Activated T-cell treated with anti-CD3 and anti-CD28 coated beads, Interleukin-2, amount 50 U/mL, for 24 hours (primary cell): ENCODE measurements at regions not wholly inside any gene's neighbourhood (a gene's known extent, or its start where the extent isn't known, plus 50 kb on each side); places are given as distances from the start of the nearest gene placed in this dataset.

Experiments
- DNase-seq: peaks from one replicate; pipeline ENCODE4 v3.0.0-alpha.2; 2020
- H3K27ac Mint-ChIP-seq: 2 replicates; pipeline ENCODE4 v1.8.0; 2020; ENCODE audit warnings: mild to moderate bottlenecking, mixed read lengths
- H3K27me3 Mint-ChIP-seq: 2 replicates; pipeline ENCODE4 v1.8.0; 2020; ENCODE audit warnings: mixed read lengths
- H3K36me3 Mint-ChIP-seq: 2 replicates; pipeline ENCODE4 v1.8.0; 2020; ENCODE audit warnings: low read depth, mixed read lengths
- H3K4me1 Mint-ChIP-seq: 2 replicates; pipeline ENCODE4 v1.8.0; 2020; ENCODE audit warnings: low read depth, mixed read lengths
- H3K4me3 Mint-ChIP-seq: 2 replicates; pipeline ENCODE4 v1.8.0; 2020; ENCODE audit warnings: mild to moderate bottlenecking, moderate library complexity, mixed read lengths
- H3K9me3 Mint-ChIP-seq: 2 replicates; pipeline ENCODE4 v1.8.0; 2020; ENCODE audit warnings: mixed read lengths

DNA sequence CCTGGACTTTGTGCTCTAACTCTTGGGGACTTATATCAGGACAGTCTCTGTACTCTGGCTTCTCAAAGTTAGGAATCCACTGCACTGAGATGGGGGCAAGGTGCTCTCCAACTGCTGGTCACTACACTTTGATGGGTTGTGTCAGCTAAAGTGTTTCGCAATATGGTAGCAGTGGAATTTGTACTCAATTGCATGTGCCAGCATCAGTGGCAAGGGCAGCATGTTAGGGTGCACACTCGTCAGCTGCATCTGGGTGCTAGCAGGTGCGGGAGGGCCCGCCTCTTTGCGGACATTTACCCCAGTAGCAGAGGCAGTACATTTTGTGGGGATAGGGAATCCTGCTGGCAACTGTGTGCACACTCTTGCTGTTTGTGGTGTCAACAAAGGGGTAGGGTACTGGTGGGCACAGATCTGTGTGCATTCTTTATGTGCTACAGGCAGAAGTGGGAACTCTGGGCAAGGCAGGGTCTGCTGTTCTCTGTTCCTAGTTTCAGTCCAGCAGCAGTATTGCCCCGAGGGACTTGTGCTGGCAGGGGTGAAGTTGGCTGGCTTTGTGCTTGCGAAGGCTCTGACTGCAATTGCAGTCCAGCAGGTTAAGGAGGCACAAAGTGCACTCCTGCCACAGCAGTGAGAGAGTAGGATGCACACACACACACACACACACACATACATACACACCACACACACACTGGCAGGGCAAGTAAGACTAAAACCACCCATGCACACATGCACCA is 924.8 kb upstream of the CDH9 start:
- Mint-ChIP-seq H3K4me3 (no peak overlapping the region), H3K9me3 (peaks cover 38% of the 10 kb centered on the region), H3K36me3 (no peaks in the 10 kb centered on the region), H3K27ac (no peak overlapping the region), H3K4me1 (no peaks in the 10 kb centered on the region), H3K27me3 (no peaks in the 10 kb centered on the region)
- DNase-seq, result no peak

GRCh38 chr5:27962198-27962597 is 923.8 kb upstream of the CDH9 start:
- H3K36me3 Mint-ChIP-seq, result no peaks in the 10 kb centered on the region
- no peak overlapping the region for H3K4me3 Mint-ChIP-seq
- no peak for DNase-seq
- no peaks in the 10 kb centered on the region for H3K27me3 Mint-ChIP-seq
- peaks cover 40% of the 10 kb centered on the region for H3K9me3 Mint-ChIP-seq
- no peak overlapping the region for H3K27ac Mint-ChIP-seq
- no peaks in the 10 kb centered on the region for H3K4me1 Mint-ChIP-seq

DNA sequence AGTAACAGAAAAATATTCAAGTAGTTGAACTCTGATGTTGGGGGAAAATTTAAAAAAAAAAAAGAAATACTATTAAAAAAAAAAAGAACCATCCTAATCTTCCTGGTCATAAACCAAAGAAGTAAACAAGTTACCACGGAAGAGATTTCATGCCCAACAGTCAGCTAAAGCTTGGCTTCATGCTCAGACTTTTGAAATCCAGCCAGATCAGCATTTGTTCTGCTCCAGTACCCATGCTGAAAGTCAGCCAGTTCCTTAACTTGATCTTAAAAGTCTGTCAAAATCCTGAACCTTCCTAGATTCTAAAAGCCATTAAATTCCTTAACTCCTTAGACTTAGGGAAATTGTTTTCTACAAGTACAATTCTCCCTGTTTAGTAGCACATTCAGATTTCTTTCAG is 908.7 kb upstream of the CDH9 start:
- H3K4me1 Mint-ChIP-seq, result no peaks in the 10 kb centered on the region
- no peaks in the 10 kb centered on the region for H3K36me3 Mint-ChIP-seq
- peaks cover 17% of the 10 kb centered on the region for H3K9me3 Mint-ChIP-seq
- DNase-seq, result no peak
- H3K27ac Mint-ChIP-seq, result no peak overlapping the region
- H3K4me3 Mint-ChIP-seq, result no peak overlapping the region
- no peaks in the 10 kb centered on the region for H3K27me3 Mint-ChIP-seq

- DNase-seq, result no peak
- Mint-ChIP-seq H3K27me3 (no peaks in the 10 kb centered on the region), H3K36me3 (no peaks in the 10 kb centered on the region), H3K4me3 (no peak overlapping the region), H3K9me3 (peaks cover 17% of the 10 kb centered on the region), H3K4me1 (no peaks in the 10 kb centered on the region), H3K27ac (no peak overlapping the region)
Observed at GRCh38 chr5:27944471-27944870, 906.1 kb upstream of the CDH9 start.

- H3K4me3 Mint-ChIP-seq, result no peak overlapping the region
- H3K27me3 Mint-ChIP-seq, result no peaks in the 10 kb centered on the region
- DNase-seq, result no peak
- no peaks in the 10 kb centered on the region for H3K36me3 Mint-ChIP-seq
- no peak overlapping the region for H3K27ac Mint-ChIP-seq
- no peaks in the 10 kb centered on the region for H3K4me1 Mint-ChIP-seq
- peaks cover 17% of the 10 kb centered on the region for H3K9me3 Mint-ChIP-seq
Observed at GRCh38 chr5:27938989-27939388, 900.6 kb upstream of the CDH9 start.

DNA sequence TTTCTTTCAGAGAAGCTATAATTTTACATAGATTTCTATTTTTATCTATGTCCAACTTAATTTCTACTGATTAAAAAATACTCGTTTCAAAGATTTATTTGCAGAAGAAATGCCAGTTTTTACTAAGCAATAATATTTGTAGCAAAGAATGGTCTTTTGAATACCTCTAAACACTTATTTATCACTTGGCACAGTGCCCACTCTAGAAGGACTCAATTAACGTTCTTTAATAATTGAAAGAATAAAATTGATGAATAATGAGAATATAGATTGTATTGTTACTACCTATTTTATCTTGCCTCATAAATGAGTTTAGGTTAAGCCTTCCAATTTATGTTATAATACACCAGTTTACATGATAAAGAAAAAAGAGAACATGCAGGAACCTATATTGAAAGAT is 889.7 kb upstream of the CDH9 start:
- no peaks in the 10 kb centered on the region for H3K36me3 Mint-ChIP-seq
- H3K27me3 Mint-ChIP-seq, result no peaks in the 10 kb centered on the region
- peaks cover 23% of the 10 kb centered on the region for H3K9me3 Mint-ChIP-seq

DNA sequence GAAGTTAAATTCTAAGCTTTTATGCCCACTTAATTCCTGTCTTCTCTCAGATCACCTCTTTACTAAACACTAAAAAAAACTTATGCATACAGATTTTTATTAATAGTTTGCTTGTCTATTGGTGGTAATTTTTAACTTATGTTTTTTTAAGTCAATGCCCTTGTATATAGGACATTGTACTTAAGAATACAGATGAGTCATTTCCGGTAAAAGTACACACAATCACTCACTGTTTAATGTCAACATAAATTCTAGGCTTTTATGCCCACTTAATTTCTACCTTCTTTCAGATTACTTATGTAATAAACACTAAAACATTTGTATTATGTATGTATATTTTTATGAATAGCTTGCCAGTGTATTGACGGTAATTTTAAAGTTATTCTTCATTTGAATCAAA is 872.8 kb upstream of the CDH9 start:
- no peak overlapping the region for H3K4me3 Mint-ChIP-seq
- no peaks in the 10 kb centered on the region for H3K36me3 Mint-ChIP-seq
- no peak for DNase-seq
- H3K27ac Mint-ChIP-seq, result no peak overlapping the region
- peaks cover 16% of the 10 kb centered on the region for H3K9me3 Mint-ChIP-seq
- no peaks in the 10 kb centered on the region for H3K27me3 Mint-ChIP-seq
- no peaks in the 10 kb centered on the region for H3K4me1 Mint-ChIP-seq

More for the DNA sequence above, 889.7 kb upstream of the CDH9 start:
- H3K27ac Mint-ChIP-seq, result no peak overlapping the region
- H3K4me1 Mint-ChIP-seq, result no peaks in the 10 kb centered on the region
- DNase-seq, result no peak
- no peak overlapping the region for H3K4me3 Mint-ChIP-seq

DNA sequence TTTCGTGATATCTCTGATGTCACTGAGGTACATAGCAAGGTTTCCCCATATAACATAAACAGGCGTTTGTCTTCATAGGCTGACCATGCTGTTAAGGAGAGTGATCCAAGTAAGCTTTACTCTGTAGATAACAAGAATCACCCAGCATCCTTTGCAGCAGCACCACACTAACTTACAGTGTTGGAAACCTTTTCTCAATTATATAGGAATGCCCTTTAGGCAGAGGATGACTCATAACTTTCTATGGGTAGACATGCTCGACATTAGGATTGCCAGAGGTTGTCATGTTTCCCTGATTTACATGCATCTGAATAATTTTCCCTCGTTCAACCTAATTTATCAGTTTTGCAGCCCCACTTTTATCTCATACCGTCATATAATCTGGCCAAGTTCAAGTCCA is 870.0 kb upstream of the CDH9 start:
- Mint-ChIP-seq H3K36me3 (no peaks in the 10 kb centered on the region), H3K4me3 (no peak overlapping the region), H3K27ac (no peak overlapping the region), H3K27me3 (no peaks in the 10 kb centered on the region), H3K9me3 (peaks cover 17% of the 10 kb centered on the region), H3K4me1 (no peaks in the 10 kb centered on the region)
- DNase-seq, result no peak

GRCh38 chr5:27906931-27907601 is 868.7 kb upstream of the CDH9 start:
- H3K36me3 Mint-ChIP-seq, result no peaks in the 10 kb centered on the region
- no peak overlapping the region for H3K27ac Mint-ChIP-seq
- H3K9me3 Mint-ChIP-seq, result peaks cover 26% of the 10 kb centered on the region
- DNase-seq, result no peak
- H3K27me3 Mint-ChIP-seq, result no peaks in the 10 kb centered on the region
- H3K4me3 Mint-ChIP-seq, result no peak overlapping the region
- no peaks in the 10 kb centered on the region for H3K4me1 Mint-ChIP-seq

DNA sequence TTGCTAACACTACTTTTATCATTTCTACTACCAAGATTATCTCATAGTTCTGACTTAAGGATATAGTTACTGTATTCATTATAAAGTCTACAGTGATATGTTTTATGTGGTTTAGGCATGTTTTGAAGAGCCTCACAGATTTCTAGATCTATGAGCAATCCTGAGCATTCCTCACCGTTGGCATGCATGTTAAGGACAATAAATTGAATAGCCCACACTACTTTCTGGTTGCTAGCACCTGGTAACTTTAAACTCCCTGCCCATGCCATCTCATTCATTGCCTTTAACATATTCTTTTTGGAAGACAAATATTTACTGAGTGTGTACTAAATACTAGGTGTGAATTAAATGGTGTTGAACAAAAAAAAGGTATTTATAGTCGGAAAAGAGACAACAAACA is 868.1 kb upstream of the CDH9 start:
- DNase-seq, result no peak
- H3K27me3 Mint-ChIP-seq, result no peaks in the 10 kb centered on the region
- H3K36me3 Mint-ChIP-seq, result no peaks in the 10 kb centered on the region
- H3K27ac Mint-ChIP-seq, result no peak overlapping the region
- H3K4me3 Mint-ChIP-seq, result no peak overlapping the region
- no peaks in the 10 kb centered on the region for H3K4me1 Mint-ChIP-seq
- peaks cover 30% of the 10 kb centered on the region for H3K9me3 Mint-ChIP-seq

DNA sequence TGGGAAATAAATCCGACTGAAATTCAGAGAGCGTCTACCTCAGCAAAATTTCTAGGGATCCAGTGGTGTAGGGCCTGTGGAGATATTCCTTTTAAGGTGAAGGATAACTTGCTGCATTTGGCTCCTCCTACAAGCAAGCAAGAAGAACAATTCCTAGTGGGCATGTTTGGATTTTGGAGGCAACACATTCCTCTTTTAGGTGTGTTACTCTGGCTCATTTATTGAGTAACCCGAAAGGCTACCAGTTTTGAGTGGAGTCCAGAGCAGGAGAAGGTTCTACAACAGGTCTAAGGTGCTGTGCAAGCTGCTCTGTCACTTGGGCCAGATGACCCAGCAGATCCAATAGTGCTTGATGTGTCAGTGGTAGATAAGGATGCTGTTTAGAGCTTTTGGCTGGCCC is 862.4 kb upstream of the CDH9 start:
- Mint-ChIP-seq H3K9me3 (peaks cover 25% of the 10 kb centered on the region), H3K27ac (no peak overlapping the region), H3K36me3 (no peaks in the 10 kb centered on the region), H3K4me1 (no peaks in the 10 kb centered on the region), H3K4me3 (no peak overlapping the region), H3K27me3 (no peaks in the 10 kb centered on the region)
- DNase-seq, result no peak

GRCh38 chr5:27876071-27876470 is 837.7 kb upstream of the CDH9 start:
- Mint-ChIP-seq H3K4me1 (no peaks in the 10 kb centered on the region), H3K9me3 (peaks cover 42% of the 10 kb centered on the region), H3K4me3 (no peak overlapping the region), H3K27me3 (no peaks in the 10 kb centered on the region), H3K36me3 (no peaks in the 10 kb centered on the region), H3K27ac (no peak overlapping the region)
- DNase-seq, result no peak

GRCh38 chr5:27875148-27875547 is 836.8 kb upstream of the CDH9 start:
- Mint-ChIP-seq H3K27me3 (no peaks in the 10 kb centered on the region), H3K36me3 (no peaks in the 10 kb centered on the region), H3K9me3 (peaks cover 36% of the 10 kb centered on the region), H3K4me3 (no peak overlapping the region), H3K4me1 (no peaks in the 10 kb centered on the region), H3K27ac (no peak overlapping the region)
- DNase-seq, result no peak

DNA sequence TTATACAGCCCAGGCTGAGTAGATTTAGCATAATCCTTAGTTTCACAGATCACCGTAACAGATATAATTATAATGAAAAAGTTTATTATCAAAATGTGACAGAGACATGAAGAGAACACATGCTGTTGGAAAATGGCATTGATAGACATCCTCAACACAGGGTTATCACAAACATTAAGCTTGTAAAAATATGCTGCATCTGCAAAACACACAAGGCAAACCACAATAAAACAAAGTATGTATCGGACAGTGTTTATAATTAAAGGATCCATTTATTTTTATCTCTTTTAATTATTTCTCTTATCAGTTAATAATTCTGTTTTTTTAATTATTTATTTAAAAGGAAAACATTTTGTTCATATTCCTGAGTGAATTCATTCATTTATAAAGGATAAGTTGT is 829.9 kb upstream of the CDH9 start:
- H3K4me3 Mint-ChIP-seq, result no peak overlapping the region
- H3K27ac Mint-ChIP-seq, result no peak overlapping the region
- no peaks in the 10 kb centered on the region for H3K27me3 Mint-ChIP-seq
- no peaks in the 10 kb centered on the region for H3K36me3 Mint-ChIP-seq
- H3K9me3 Mint-ChIP-seq, result peaks cover 34% of the 10 kb centered on the region
- no peak for DNase-seq
- H3K4me1 Mint-ChIP-seq, result no peaks in the 10 kb centered on the region

GRCh38 chr5:27855491-27855890 is 817.1 kb upstream of the CDH9 start:
- Mint-ChIP-seq H3K36me3 (no peaks in the 10 kb centered on the region), H3K27me3 (no peaks in the 10 kb centered on the region), H3K9me3 (peaks cover 10% of the 10 kb centered on the region), H3K4me1 (no peaks in the 10 kb centered on the region), H3K4me3 (no peak overlapping the region), H3K27ac (no peak overlapping the region)
- DNase-seq, result no peak
